ENCODE measurements at regions not wholly inside any gene's neighbourhood (a gene's known extent, or its start where the extent isn't known, plus 50 kb on each side); places are given as distances from the start of the nearest gene placed in this dataset.

DNA sequence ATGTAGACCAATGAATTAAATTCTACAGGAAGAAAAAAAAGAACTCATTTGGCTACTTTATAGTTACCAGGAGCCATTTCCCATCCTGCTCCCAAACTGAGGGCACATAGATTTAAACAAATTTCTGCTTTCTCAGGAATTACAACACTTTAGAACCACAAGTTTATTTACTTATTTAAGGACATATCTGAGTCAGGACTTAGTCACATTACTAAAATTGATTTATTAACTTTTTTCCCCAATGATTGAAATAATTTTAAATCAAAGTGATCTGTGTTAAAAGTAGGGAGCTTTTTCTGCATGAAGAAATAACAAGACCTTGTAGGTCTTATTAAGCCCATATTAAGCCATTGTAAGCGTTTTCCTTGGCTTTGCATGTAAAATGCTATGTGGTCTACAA is 291.0 kb upstream of the HAND2 start:
- TF ChIP-seq CTCF (conservative IDR thresholded peaks at IDR 0.05; ENCODE audit: low read depth, low read length) = no peak
- no peak for TF ChIP-seq EZH2 (IDR thresholded peaks at IDR 0.05; ENCODE audit: low read length, unreplicated experiment)
- no peak for TF ChIP-seq EZH2phosphoT487 (IDR thresholded peaks at IDR 0.05; ENCODE audit: borderline replicate concordance, low read length)
- no peak overlapping the region for H3K9ac ChIP-seq (ENCODE audit: low read length)
- ChIA-PET CTCF (no interaction called here), POLR2A (ENCODE audit: unreplicated experiment) (no interaction called here)
- intact Hi-C loops (cut with micrococcal nuclease) = no loop called here
- no peaks in the 10 kb centered on the region for H4K20me1 ChIP-seq (ENCODE audit: low read length)
- no peaks in the 10 kb centered on the region for H3K36me3 ChIP-seq (ENCODE audit: low read depth, low read length)
- no peak overlapping the region for H3K27ac ChIP-seq (ENCODE audit: low read length)
- no peaks in the 10 kb centered on the region for H3K4me1 ChIP-seq (ENCODE audit: insufficient read depth, low read length)
- H3F3A ChIP-seq (ENCODE audit: low read length, unreplicated experiment) = no peaks in the 10 kb centered on the region
- no peaks in the 10 kb centered on the region for H3K9me2 ChIP-seq (replicated peaks; ENCODE audit: low read length)
- H3K79me2 ChIP-seq (ENCODE audit: low read length) = no peaks in the 10 kb centered on the region
- no peak overlapping the region for H3K4me3 ChIP-seq (ENCODE audit: low read length)
- H3K9me3 ChIP-seq (ENCODE audit: low read length) = no peaks in the 10 kb centered on the region
- ATAC-seq (no peak), DNase-seq (no peak)
- no TSS peak for BruUV-seq (replicated peaks)
- H3K4me2 ChIP-seq (ENCODE audit: low read length) = no peak overlapping the region
- no peak overlapping the region for H2AFZ ChIP-seq (ENCODE audit: low read length)
- H3K27me3 ChIP-seq (ENCODE audit: low read length) = peaks cover 30% of the 10 kb centered on the region

- H3K4me2 ChIP-seq (ENCODE audit: low read length) = no peak overlapping the region
- BruUV-seq (replicated peaks) = no TSS peak
- no peaks in the 10 kb centered on the region for H3F3A ChIP-seq (ENCODE audit: low read length, unreplicated experiment)
- no peak for TF ChIP-seq EZH2phosphoT487 (IDR thresholded peaks at IDR 0.05; ENCODE audit: borderline replicate concordance, low read length)
- ATAC-seq (no peak), DNase-seq (no peak)
- POLR2A ChIA-PET (ENCODE audit: unreplicated experiment) = interaction anchor here (0.6 kb wide), 1 partner anchor 186 kb away, joined by 11 read pairs; no protein-coding TSS in a partner anchor
- H2AFZ ChIP-seq (ENCODE audit: low read length) = no peak overlapping the region
- H4K20me1 ChIP-seq (ENCODE audit: low read length) = no peaks in the 10 kb centered on the region
- no peaks in the 10 kb centered on the region for H3K9me3 ChIP-seq (ENCODE audit: low read length)
- no peaks in the 10 kb centered on the region for H3K79me2 ChIP-seq (ENCODE audit: low read length)
- no peaks in the 10 kb centered on the region; the same call in 1 of the 2 replicates for H3K27me3 ChIP-seq (ENCODE audit: low read length)
- CTCF ChIA-PET = no interaction called here
- no peaks in the 10 kb centered on the region for H3K36me3 ChIP-seq (ENCODE audit: low read depth, low read length)
- no peaks in the 10 kb centered on the region for H3K4me1 ChIP-seq (ENCODE audit: insufficient read depth, low read length)
- H3K9ac ChIP-seq (ENCODE audit: low read length) = no peak overlapping the region
- H3K27ac ChIP-seq (ENCODE audit: low read length) = no peak overlapping the region
- intact Hi-C loops (cut with micrococcal nuclease) = no loop called here
- H3K9me2 ChIP-seq (replicated peaks; ENCODE audit: low read length) = no peaks in the 10 kb centered on the region
- no peak overlapping the region for H3K4me3 ChIP-seq (ENCODE audit: low read length)
Observed at GRCh38 chr4:173807347-173807746, 277.3 kb upstream of the HAND2 start.

DNA sequence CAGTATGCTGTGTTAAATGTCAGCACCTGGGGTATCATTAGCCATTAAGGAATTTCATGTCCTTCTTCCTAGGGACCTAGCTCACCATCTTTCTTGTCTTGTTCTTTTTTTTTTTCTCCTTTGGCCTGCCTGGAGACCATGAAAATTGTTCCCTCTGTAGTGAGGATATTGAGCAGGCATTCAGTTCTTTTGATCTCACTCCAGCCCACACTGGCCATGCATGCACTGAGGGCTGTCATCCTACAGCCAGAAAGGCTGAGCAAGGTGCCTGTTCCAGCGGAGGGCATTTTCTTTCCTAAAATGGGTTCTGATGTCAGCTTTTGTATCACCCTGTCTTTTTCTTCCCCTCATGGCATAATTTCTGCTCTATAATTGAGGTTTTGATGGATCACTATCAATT is 275.9 kb upstream of the HAND2 start:
- Histone ChIP-seq H3K9me3 (ENCODE audit: low read length) (no peaks in the 10 kb centered on the region), H3K4me1 (ENCODE audit: insufficient read depth, low read length) (no peaks in the 10 kb centered on the region), H3K36me3 (ENCODE audit: low read depth, low read length) (no peaks in the 10 kb centered on the region), H3K79me2 (ENCODE audit: low read length) (no peaks in the 10 kb centered on the region), H3F3A (ENCODE audit: low read length, unreplicated experiment) (no peaks in the 10 kb centered on the region), H3K4me2 (ENCODE audit: low read length) (no peak overlapping the region), H3K27ac (ENCODE audit: low read length) (no peak overlapping the region), H3K4me3 (ENCODE audit: low read length) (no peak overlapping the region), H2AFZ (ENCODE audit: low read length) (no peak overlapping the region), H3K27me3 (ENCODE audit: low read length) (no peaks in the 10 kb centered on the region; the same call in 1 of the 2 replicates), H3K9ac (ENCODE audit: low read length) (no peak overlapping the region), H4K20me1 (ENCODE audit: low read length) (no peaks in the 10 kb centered on the region), H3K9me2 (replicated peaks; ENCODE audit: low read length) (no peaks in the 10 kb centered on the region)
- BruUV-seq (replicated peaks) = no TSS peak
- ATAC-seq (no peak), DNase-seq (no peak)
- intact Hi-C loops (cut with micrococcal nuclease) = no loop called here
- TF ChIP-seq CTCF (conservative IDR thresholded peaks at IDR 0.05; ENCODE audit: low read depth, low read length) = no peak
- TF ChIP-seq EZH2 (IDR thresholded peaks at IDR 0.05; ENCODE audit: low read length, unreplicated experiment) = no peak
- no peak for TF ChIP-seq EZH2phosphoT487 (IDR thresholded peaks at IDR 0.05; ENCODE audit: borderline replicate concordance, low read length)
- ChIA-PET POLR2A (ENCODE audit: unreplicated experiment) (no interaction called here), CTCF (no interaction called here)

Data from PC-3 (cell line).